H1 (cell line): ENCODE measurements at regions not wholly inside any gene's neighbourhood (a gene's known extent, or its start where the extent isn't known, plus 50 kb on each side); places are given as distances from the start of the nearest gene placed in this dataset.

Experiments used
- CTCF ChIP-seq, 3 experiments: IDR thresholded peaks; 1 replicate in 2 of 3; 2 replicates in 1 of 3; pipeline versions ENCODE4 v1.5.1 to v1.6.1; 2011; ENCODE audit warnings: low read length in 3 of 3, mild to moderate bottlenecking in 3 of 3, inconsistent platforms in 2 of 3, low read depth in 1 of 3, moderate library complexity in 1 of 3; ENCODE audit not compliant: insufficient read depth in 1 of 3; ENCODE audit errors: control extremely low read depth in 1 of 3
- EGR1 ChIP-seq: IDR thresholded peaks from 2 replicates; pipeline ENCODE4 v1.6.1; 2011; ENCODE audit warnings: low read depth, low read length, borderline replicate concordance
- EP300 ChIP-seq, 2 experiments: IDR thresholded peaks; 1 replicate in 1 of 2; 2 replicates in 1 of 2; pipeline ENCODE4 v1.6.1; 2011 to 2012; ENCODE audit warnings: low read depth in 2 of 2, low read length in 2 of 2, mild to moderate bottlenecking in 2 of 2, borderline replicate concordance in 1 of 2, inconsistent platforms in 1 of 2, moderate library complexity in 1 of 2
- GABPA ChIP-seq: IDR thresholded peaks from 2 replicates; pipeline ENCODE4 v1.6.1; 2011; ENCODE audit warnings: mild to moderate bottlenecking, low read length, moderate library complexity, borderline replicate concordance; ENCODE audit not compliant: insufficient read depth
- HDAC2 ChIP-seq, 2 experiments: fragments of 300-600 bp in 1 of 2; sonication (generic) in 1 of 2; IDR thresholded peaks; 2 replicates each; pipeline ENCODE4 v1.6.1; 2011 to 2012; ENCODE audit warnings: low read depth in 2 of 2, low read length in 2 of 2, mild to moderate bottlenecking in 2 of 2, moderate library complexity in 2 of 2, borderline replicate concordance in 1 of 2, inconsistent platforms in 1 of 2
- HDAC6 ChIP-seq: IDR thresholded peaks from one replicate; pipeline ENCODE4 v1.7.1; 2012; ENCODE audit warnings: low read depth, mild to moderate bottlenecking, inconsistent platforms, low read length, moderate library complexity
- MAX ChIP-seq: IDR thresholded peaks from 2 replicates; pipeline ENCODE4 v1.6.1; 2012; ENCODE audit warnings: inconsistent platforms
- POLR2A ChIP-seq, 2 experiments: IDR thresholded peaks; 1 replicate in 1 of 2; 2 replicates in 1 of 2; pipeline ENCODE4 v1.6.1; 2011; ENCODE audit warnings: low read depth in 2 of 2, low read length in 2 of 2, mild to moderate bottlenecking in 2 of 2; ENCODE audit errors: control extremely low read depth in 1 of 2
- POLR2AphosphoS5 ChIP-seq: IDR thresholded peaks from 2 replicates; pipeline ENCODE4 v1.6.1; 2011; ENCODE audit warnings: low read depth, low read length
- SP4 ChIP-seq: IDR thresholded peaks from 2 replicates; pipeline ENCODE4 v1.6.1; 2012; ENCODE audit warnings: low read length, inconsistent platforms
- YY1 ChIP-seq: IDR thresholded peaks from 2 replicates; pipeline ENCODE4 v1.6.1; 2011; ENCODE audit warnings: low read depth, mild to moderate bottlenecking, low read length

- TF ChIP-seq POLR2AphosphoS5: no peak
- no peak for TF ChIP-seq HDAC6
- no peak for TF ChIP-seq CTCF (IDR thresholded peaks at IDR 0.05; ENCODE audit: control extremely low read depth in 1 of 3, insufficient read depth in 1 of 3, low read depth in 1 of 3, low read length in 3 of 3)
- no peak for TF ChIP-seq HDAC2 (IDR thresholded peaks at IDR 0.05; ENCODE audit: borderline replicate concordance in 1 of 2, low read depth in 2 of 2, low read length in 2 of 2)
- TF ChIP-seq POLR2A (IDR thresholded peaks at IDR 0.05; ENCODE audit: control extremely low read depth in 1 of 2, low read depth in 2 of 2, low read length in 2 of 2): no peak
- TF ChIP-seq MAX: no peak
- TF ChIP-seq YY1: no peak
- TF ChIP-seq SP4: no peak
- TF ChIP-seq EP300 (IDR thresholded peaks at IDR 0.05; ENCODE audit: borderline replicate concordance in 1 of 2, low read depth in 2 of 2, low read length in 2 of 2): no peak
- TF ChIP-seq EGR1: no peak
- TF ChIP-seq GABPA: no peak
These were observed 233.4 kb upstream of the HABP2 start for GRCh38 chr10:113319479-113319878.
